Glutamatergic neuron (in vitro differentiated cells): ENCODE measurements at regions not wholly inside any gene's neighbourhood (a gene's known extent, or its start where the extent isn't known, plus 50 kb on each side); places are given as distances from the start of the nearest gene placed in this dataset.
A peak's percentile ranks its signal among the peaks of the same experiment; 100 is the strongest.

ENCODE experiments used
- DNase-seq: peaks from one replicate; pipeline ENCODE4 v3.0.0; 2022
- H3K27ac Mint-ChIP-seq: one replicate; pipeline ENCODE4 v1.8.0; 2020; ENCODE audit warnings: mild to moderate bottlenecking, mixed read lengths, inconsistent platforms; ENCODE audit not compliant: unreplicated experiment
- H3K27me3 Mint-ChIP-seq: one replicate; pipeline ENCODE4 v1.8.0; 2020; ENCODE audit warnings: mild to moderate bottlenecking, moderate library complexity, mixed read lengths, inconsistent platforms; ENCODE audit not compliant: unreplicated experiment
- H3K36me3 Mint-ChIP-seq: one replicate; pipeline ENCODE4 v1.8.0; 2020; ENCODE audit warnings: mild to moderate bottlenecking, mixed read lengths, inconsistent platforms; ENCODE audit not compliant: unreplicated experiment
- H3K4me1 Mint-ChIP-seq: one replicate; pipeline ENCODE4 v1.8.0; 2020; ENCODE audit warnings: mild to moderate bottlenecking, low read depth, mixed read lengths, inconsistent platforms; ENCODE audit not compliant: unreplicated experiment
- H3K4me3 Mint-ChIP-seq: one replicate; pipeline ENCODE4 v1.8.0; 2020; ENCODE audit warnings: mild to moderate bottlenecking, mixed read lengths, inconsistent platforms; ENCODE audit not compliant: unreplicated experiment
- H3K9me3 Mint-ChIP-seq: one replicate; pipeline ENCODE4 v1.8.0; 2020; ENCODE audit warnings: mild to moderate bottlenecking, moderate library complexity, mixed read lengths, inconsistent platforms; ENCODE audit not compliant: unreplicated experiment
- TF ChIP-seq, protein P1 (sequence below): fragments of 200-600 bp; sonication (generic); IDR thresholded peaks from one replicate; pipeline ENCODE4 v1.5.0; 2021; ENCODE audit not compliant: partially characterized antibody, unreplicated experiment

DNA sequence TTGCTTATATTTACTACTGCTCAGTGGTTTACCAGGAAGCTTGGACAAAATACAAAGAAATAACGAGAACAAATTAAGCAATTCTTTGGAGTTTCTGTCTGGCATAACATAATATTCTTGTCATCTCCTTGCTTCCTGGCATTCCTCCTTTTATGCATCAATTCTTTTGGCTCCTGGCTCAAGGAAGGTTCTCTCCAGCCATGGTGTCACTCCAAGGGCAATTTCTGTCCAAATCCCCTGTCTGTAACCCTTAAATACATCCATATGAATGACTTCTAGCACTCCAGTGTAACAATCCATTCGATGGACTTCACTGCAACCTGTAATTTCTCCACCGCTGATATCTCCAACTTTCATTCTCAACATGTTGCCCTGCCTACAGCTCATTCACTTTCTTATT lies 617.7 kb upstream of the ANKRD30A start:
- H3K27me3 Mint-ChIP-seq: peaks cover 5% of the 10 kb centered on the region
- TF ChIP-seq, protein P1, sequence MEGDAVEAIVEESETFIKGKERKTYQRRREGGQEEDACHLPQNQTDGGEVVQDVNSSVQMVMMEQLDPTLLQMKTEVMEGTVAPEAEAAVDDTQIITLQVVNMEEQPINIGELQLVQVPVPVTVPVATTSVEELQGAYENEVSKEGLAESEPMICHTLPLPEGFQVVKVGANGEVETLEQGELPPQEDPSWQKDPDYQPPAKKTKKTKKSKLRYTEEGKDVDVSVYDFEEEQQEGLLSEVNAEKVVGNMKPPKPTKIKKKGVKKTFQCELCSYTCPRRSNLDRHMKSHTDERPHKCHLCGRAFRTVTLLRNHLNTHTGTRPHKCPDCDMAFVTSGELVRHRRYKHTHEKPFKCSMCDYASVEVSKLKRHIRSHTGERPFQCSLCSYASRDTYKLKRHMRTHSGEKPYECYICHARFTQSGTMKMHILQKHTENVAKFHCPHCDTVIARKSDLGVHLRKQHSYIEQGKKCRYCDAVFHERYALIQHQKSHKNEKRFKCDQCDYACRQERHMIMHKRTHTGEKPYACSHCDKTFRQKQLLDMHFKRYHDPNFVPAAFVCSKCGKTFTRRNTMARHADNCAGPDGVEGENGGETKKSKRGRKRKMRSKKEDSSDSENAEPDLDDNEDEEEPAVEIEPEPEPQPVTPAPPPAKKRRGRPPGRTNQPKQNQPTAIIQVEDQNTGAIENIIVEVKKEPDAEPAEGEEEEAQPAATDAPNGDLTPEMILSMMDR: no peak
- no peak overlapping the region for H3K27ac Mint-ChIP-seq
- peaks cover 26% of the 10 kb centered on the region for H3K4me1 Mint-ChIP-seq
- no peak overlapping the region for H3K4me3 Mint-ChIP-seq
- H3K9me3 Mint-ChIP-seq: peaks cover 1% of the 10 kb centered on the region
- DNase-seq: no peak
- H3K36me3 Mint-ChIP-seq: no peaks in the 10 kb centered on the region

DNA sequence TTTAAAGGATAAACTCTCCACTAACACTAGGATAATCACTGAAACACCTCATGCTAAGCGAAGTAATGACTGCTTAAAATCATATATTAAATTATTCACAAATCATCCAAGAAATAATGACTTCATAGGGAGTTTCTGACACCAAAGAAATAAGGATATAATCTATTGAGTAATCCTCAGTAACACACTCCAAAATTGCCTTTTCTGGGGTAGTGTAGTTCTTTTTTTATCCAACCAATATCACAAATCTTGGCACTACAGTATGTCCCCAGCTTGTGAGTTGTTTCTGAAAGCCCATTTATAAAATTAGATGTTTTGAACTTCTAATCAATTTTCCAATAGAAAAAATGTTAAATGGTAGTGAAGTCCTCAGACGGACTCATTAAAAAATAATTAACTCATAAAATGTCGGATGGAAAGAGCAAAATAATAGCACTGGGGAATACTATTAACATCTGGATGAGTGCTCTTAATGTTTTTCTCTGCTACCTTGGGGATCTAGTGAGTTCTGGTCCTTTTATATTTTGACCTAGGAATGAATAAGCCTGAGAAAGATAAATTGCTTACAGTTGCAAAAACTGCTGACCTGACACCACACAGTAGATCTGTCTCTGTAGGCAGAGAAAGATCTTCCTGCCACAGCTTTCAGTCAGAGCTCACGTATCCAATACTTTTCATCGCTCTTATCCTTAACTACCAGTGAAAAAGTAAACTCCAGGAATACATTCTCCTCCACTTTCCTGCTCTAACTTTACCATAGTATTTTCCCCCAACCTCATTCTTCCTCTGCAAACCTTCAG lies 618.5 kb upstream of the ANKRD30A start:
- Mint-ChIP-seq H3K27me3 (peaks cover 5% of the 10 kb centered on the region), H3K4me1 (peaks cover 26% of the 10 kb centered on the region), H3K9me3 (peaks cover 1% of the 10 kb centered on the region), H3K4me3 (peak overlapping the region; percentile 1), H3K36me3 (no peaks in the 10 kb centered on the region), H3K27ac (no peak overlapping the region)
- TF ChIP-seq, protein P1: no peak
- no peak for DNase-seq

DNA sequence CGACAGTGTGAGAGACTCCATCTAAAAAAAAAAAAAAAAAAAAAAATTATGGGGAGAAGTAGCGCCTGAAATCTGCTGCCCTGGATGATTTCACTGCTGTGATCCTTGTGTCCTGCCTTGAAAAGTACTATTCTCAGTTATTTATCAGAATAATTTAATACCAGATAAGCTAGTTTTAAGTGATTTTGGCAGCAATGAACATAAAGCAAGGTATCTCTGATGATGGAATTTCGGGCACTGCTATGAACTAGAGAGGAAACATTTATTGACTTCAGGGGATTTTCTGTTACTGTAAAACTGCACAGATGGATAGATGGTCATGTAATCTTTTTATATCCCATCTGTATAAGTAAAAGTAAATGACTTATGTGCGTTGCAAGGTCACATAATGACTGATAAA lies 619.1 kb upstream of the ANKRD30A start:
- no peak overlapping the region for H3K27ac Mint-ChIP-seq

DNA sequence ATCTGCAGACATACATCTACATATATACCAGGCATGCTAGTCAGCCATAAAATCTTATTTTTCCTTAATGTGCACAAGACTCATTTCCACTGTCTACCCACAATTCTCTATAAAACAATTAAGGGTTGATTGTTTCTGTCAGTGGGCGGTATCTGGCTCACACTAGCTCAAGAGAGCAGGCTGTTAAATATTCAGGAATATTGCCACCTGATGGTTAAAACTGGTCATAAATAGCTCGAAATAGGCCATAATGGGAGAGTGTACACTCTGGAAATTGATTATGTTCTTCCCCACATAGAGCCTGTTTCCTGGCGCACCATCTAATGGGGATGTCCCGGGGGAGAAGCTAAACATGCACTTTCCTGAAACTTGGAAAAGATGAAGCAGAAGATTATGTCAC lies 620.6 kb upstream of the ANKRD30A start:
- TF ChIP-seq, protein P1: no peak
- Mint-ChIP-seq H3K36me3 (no peaks in the 10 kb centered on the region), H3K27me3 (peaks cover 5% of the 10 kb centered on the region), H3K4me3 (no peak overlapping the region), H3K27ac (no peak overlapping the region), H3K9me3 (peaks cover 1% of the 10 kb centered on the region), H3K4me1 (peaks cover 26% of the 10 kb centered on the region)
- DNase-seq: peak; percentile 23

More for the DNA sequence above, 619.1 kb upstream of the ANKRD30A start:
- no peak overlapping the region for H3K4me3 Mint-ChIP-seq
- H3K9me3 Mint-ChIP-seq: peaks cover 1% of the 10 kb centered on the region
- DNase-seq: no peak
- peaks cover 26% of the 10 kb centered on the region for H3K4me1 Mint-ChIP-seq
- peaks cover 5% of the 10 kb centered on the region for H3K27me3 Mint-ChIP-seq
- TF ChIP-seq, protein P1: no peak
- no peaks in the 10 kb centered on the region for H3K36me3 Mint-ChIP-seq

DNA sequence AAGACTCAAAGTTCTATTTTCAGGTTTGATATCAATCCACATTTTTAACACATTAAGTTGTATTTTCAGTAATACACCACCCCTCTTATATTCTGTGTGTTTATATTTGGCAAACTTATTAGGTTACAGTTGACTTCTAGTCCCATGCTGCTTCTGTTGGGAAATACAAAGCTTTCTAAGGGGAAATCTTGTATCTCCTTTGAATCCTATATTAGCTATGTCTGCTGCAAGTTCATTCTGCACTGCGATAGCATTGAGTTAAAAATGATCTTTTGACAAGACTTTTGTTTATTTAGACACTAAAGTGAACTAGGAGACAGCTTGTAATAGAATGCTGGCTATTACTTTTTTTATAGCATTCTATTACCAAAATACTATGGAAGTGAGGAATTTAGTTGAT lies 625.1 kb upstream of the ANKRD30A start:
- no peak overlapping the region for H3K4me3 Mint-ChIP-seq
- H3K36me3 Mint-ChIP-seq: no peaks in the 10 kb centered on the region
- H3K4me1 Mint-ChIP-seq: peaks cover 10% of the 10 kb centered on the region
- TF ChIP-seq, protein P1: no peak
- no peak for DNase-seq
- peaks cover 2% of the 10 kb centered on the region for H3K27me3 Mint-ChIP-seq
- no peak overlapping the region for H3K27ac Mint-ChIP-seq
- peaks cover 1% of the 10 kb centered on the region for H3K9me3 Mint-ChIP-seq
